WTC11 (cell line): ENCODE measurements at regions not wholly inside any gene's neighbourhood (a gene's known extent, or its start where the extent isn't known, plus 50 kb on each side); places are given as distances from the start of the nearest gene placed in this dataset.

ENCODE experiments used
- ATAC-seq: fragments of 200-7000 bp; cut with Tn5 transposase; 2 replicates; pipeline ENCODE4 v1.10.0; 2021; ENCODE audit warnings: mild to moderate bottlenecking, moderate library complexity
- CTCF ChIA-PET: fragments of 300-600 bp; sonication (Branson Sonifier 250); formaldehyde crosslinking; loops from one replicate; lab custom pipeline; 2021; ENCODE audit warnings: antibody characterized with exemption; lab: Charles Lee
- POLR2A ChIA-PET: fragments of 350-600 bp; sonication (Branson Sonifier 250); formaldehyde crosslinking; loops from one replicate; lab custom pipeline; 2021; ENCODE audit warnings: antibody characterized with exemption; lab: Charles Lee
- DNase-seq: peaks from one replicate; pipeline ENCODE4 v3.0.0; 2021; ENCODE audit warnings: low spot score
- H3K27ac Mint-ChIP-seq: 2 replicates; pipeline ENCODE4 v1.8.0; 2021; ENCODE audit warnings: mixed read lengths
- H3K27me3 Mint-ChIP-seq: 2 replicates; pipeline ENCODE4 v1.8.0; 2021; ENCODE audit warnings: low read depth, mild to moderate bottlenecking, moderate library complexity, mixed read lengths
- H3K36me3 Mint-ChIP-seq: 2 replicates; pipeline ENCODE4 v1.8.0; 2021; ENCODE audit warnings: mixed read lengths
- H3K4me1 Mint-ChIP-seq: 2 replicates; pipeline ENCODE4 v1.8.0; 2022; ENCODE audit warnings: mixed read lengths
- H3K4me3 Mint-ChIP-seq: 2 replicates; pipeline ENCODE4 v1.8.0; 2021; ENCODE audit warnings: mild to moderate bottlenecking, moderate library complexity, mixed read lengths
- H3K9me3 Mint-ChIP-seq: 2 replicates; pipeline ENCODE4 v1.8.0; 2021; ENCODE audit warnings: mixed read lengths
- EMX1 ChIP-seq: fragments of 250-450 bp; sonication (Bioruptor Pico); IDR thresholded peaks from 2 replicates; pipeline ENCODE4 v1.8.0; 2021; ENCODE audit warnings: mild to moderate bottlenecking
- ESRRA ChIP-seq: sonication (generic); formaldehyde crosslinking; IDR thresholded peaks from 2 replicates; pipeline ENCODE4 v1.8.1; 2022; ENCODE audit warnings: mild to moderate bottlenecking, missing genetic modification reagents, borderline replicate concordance
- ETV6 ChIP-seq: sonication (generic); formaldehyde crosslinking; IDR thresholded peaks from 2 replicates; pipeline ENCODE4 v1.8.1; 2022; ENCODE audit warnings: mild to moderate bottlenecking, missing genetic modification reagents
- GABPB1 ChIP-seq: sonication (generic); formaldehyde crosslinking; IDR thresholded peaks from 2 replicates; pipeline ENCODE4 v1.8.1; 2023; ENCODE audit warnings: mild to moderate bottlenecking, missing genetic modification reagents
- GTF2I ChIP-seq: fragments of 250-450 bp; sonication (Bioruptor Pico); conservative IDR thresholded peaks from 2 replicates; pipeline ENCODE4 v1.4.0; 2021; ENCODE audit warnings: mild to moderate bottlenecking
- NFE2L1 ChIP-seq: sonication (generic); formaldehyde crosslinking; IDR thresholded peaks from 2 replicates; pipeline ENCODE4 v1.8.1; 2023; ENCODE audit warnings: missing genetic modification reagents
- NR3C1 ChIP-seq: sonication (generic); formaldehyde crosslinking; conservative IDR thresholded peaks from 2 replicates; pipeline ENCODE4 v1.8.1; 2023; ENCODE audit warnings: low read depth, mild to moderate bottlenecking, missing genetic modification reagents
- SMAD4 ChIP-seq: sonication (generic); formaldehyde crosslinking; IDR thresholded peaks from 2 replicates; pipeline ENCODE4 v1.8.0; 2022; ENCODE audit warnings: mild to moderate bottlenecking, missing genetic modification reagents
- SP1 ChIP-seq: sonication (generic); formaldehyde crosslinking; conservative IDR thresholded peaks from 2 replicates; pipeline ENCODE4 v1.8.1; 2022; ENCODE audit warnings: missing genetic modification reagents
- TEAD1 ChIP-seq: sonication (generic); formaldehyde crosslinking; IDR thresholded peaks from 2 replicates; pipeline ENCODE4 v1.8.0; 2022; ENCODE audit warnings: mild to moderate bottlenecking, missing genetic modification reagents
- ZNF396 ChIP-seq: fragments of 250-450 bp; sonication (Bioruptor Pico); IDR thresholded peaks from 2 replicates; pipeline ENCODE4 v1.8.0; 2021; ENCODE audit warnings: mild to moderate bottlenecking, moderate library complexity, borderline replicate concordance
- TF ChIP-seq, protein P1 (sequence below): sonication (generic); formaldehyde crosslinking; conservative IDR thresholded peaks from 2 replicates; pipeline ENCODE4 v1.8.1; 2023; ENCODE audit warnings: mild to moderate bottlenecking, low read depth, missing genetic modification reagents, moderate library complexity
- TF ChIP-seq, protein P2 (sequence below): fragments of 250-450 bp; sonication (Bioruptor Pico); IDR thresholded peaks from 2 replicates; pipeline ENCODE4 v1.8.0; 2021; ENCODE audit warnings: mild to moderate bottlenecking
- TF ChIP-seq, protein P3 (sequence below): sonication (generic); formaldehyde crosslinking; IDR thresholded peaks from 2 replicates; pipeline ENCODE4 v1.8.1; 2023; ENCODE audit warnings: mild to moderate bottlenecking, missing genetic modification reagents
- TF ChIP-seq, protein P4 (sequence below): sonication (generic); formaldehyde crosslinking; IDR thresholded peaks from 2 replicates; pipeline ENCODE4 v1.8.0; 2022; ENCODE audit warnings: missing genetic modification reagents
- TF ChIP-seq, protein P5 (sequence below): sonication (generic); formaldehyde crosslinking; IDR thresholded peaks from 2 replicates; pipeline ENCODE4 v1.8.0; 2022; ENCODE audit warnings: mild to moderate bottlenecking, missing genetic modification reagents
- TF ChIP-seq, protein P6 (sequence below): sonication (generic); formaldehyde crosslinking; IDR thresholded peaks from 2 replicates; pipeline ENCODE4 v1.8.1; 2023; ENCODE audit warnings: mild to moderate bottlenecking, moderate library complexity, missing genetic modification reagents
- TF ChIP-seq, protein P7 (sequence below): sonication (generic); formaldehyde crosslinking; IDR thresholded peaks from 2 replicates; pipeline ENCODE4 v1.8.0; 2023; ENCODE audit warnings: mild to moderate bottlenecking, missing genetic modification reagents

DNA sequence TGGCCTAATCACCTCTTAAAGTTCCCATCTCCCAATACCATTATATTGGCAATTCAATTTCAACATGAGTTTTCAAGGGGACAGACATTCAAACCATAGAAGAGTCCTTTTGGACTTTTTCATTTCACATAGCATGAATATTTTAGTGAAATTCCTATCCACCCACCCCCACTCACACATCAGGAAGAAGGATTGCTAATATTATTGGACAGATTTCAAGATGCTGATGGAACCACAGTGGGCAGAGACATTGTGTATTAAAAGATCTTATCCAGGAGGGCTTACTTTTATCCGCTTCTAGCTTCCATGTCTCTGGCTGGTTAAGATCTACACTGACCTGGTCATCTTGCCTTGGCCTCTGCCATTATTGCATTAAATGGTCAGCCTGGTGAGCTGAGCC, 297.4 kb upstream of the ACVR2A start (continued):
- no peak for TF ChIP-seq EMX1 (CRISPR knock-in tag)
- no peak for TF ChIP-seq SP1
- TF ChIP-seq ESRRA (CRISPR knock-in tag), result no peak

DNA sequence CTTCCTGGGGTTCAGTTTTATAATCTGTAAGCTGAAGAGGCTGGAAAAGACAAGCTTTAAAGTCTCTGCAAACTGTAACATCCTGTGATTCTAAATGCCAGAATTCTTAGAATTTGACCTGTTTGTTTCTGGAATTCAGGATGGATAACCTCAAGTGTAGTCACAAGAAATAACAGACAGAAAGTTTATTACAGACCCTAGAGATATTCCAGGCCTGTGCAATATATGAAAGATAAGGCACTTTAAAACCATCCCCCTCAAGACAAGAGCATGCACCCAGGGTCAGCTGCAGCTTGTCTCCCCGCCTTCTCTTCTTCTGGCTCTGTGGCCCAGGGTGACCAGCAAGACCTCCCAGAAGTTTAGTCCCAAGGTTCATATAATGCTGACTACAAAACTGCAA, 298.7 kb upstream of the ACVR2A start:
- Mint-ChIP-seq H3K27ac (no peak overlapping the region), H3K9me3 (peaks cover 5% of the 10 kb centered on the region), H3K36me3 (no peaks in the 10 kb centered on the region), H3K27me3 (no peaks in the 10 kb centered on the region), H3K4me3 (no peak overlapping the region), H3K4me1 (no peaks in the 10 kb centered on the region)
- DNase-seq, result no peak
- ChIA-PET CTCF (no interaction called here), POLR2A (no interaction called here)
- TF ChIP-seq ETV6 (CRISPR knock-in tag) (no peak), NR3C1 (CRISPR knock-in tag) (no peak), NFE2L1 (CRISPR knock-in tag) (no peak), SMAD4 (no peak), GTF2I (CRISPR knock-in tag) (no peak), GABPB1 (CRISPR knock-in tag) (no peak)
- TF ChIP-seq, protein P1, sequence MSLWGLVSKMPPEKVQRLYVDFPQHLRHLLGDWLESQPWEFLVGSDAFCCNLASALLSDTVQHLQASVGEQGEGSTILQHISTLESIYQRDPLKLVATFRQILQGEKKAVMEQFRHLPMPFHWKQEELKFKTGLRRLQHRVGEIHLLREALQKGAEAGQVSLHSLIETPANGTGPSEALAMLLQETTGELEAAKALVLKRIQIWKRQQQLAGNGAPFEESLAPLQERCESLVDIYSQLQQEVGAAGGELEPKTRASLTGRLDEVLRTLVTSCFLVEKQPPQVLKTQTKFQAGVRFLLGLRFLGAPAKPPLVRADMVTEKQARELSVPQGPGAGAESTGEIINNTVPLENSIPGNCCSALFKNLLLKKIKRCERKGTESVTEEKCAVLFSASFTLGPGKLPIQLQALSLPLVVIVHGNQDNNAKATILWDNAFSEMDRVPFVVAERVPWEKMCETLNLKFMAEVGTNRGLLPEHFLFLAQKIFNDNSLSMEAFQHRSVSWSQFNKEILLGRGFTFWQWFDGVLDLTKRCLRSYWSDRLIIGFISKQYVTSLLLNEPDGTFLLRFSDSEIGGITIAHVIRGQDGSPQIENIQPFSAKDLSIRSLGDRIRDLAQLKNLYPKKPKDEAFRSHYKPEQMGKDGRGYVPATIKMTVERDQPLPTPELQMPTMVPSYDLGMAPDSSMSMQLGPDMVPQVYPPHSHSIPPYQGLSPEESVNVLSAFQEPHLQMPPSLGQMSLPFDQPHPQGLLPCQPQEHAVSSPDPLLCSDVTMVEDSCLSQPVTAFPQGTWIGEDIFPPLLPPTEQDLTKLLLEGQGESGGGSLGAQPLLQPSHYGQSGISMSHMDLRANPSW (CRISPR knock-in tag), result no peak
- TF ChIP-seq, protein P2, sequence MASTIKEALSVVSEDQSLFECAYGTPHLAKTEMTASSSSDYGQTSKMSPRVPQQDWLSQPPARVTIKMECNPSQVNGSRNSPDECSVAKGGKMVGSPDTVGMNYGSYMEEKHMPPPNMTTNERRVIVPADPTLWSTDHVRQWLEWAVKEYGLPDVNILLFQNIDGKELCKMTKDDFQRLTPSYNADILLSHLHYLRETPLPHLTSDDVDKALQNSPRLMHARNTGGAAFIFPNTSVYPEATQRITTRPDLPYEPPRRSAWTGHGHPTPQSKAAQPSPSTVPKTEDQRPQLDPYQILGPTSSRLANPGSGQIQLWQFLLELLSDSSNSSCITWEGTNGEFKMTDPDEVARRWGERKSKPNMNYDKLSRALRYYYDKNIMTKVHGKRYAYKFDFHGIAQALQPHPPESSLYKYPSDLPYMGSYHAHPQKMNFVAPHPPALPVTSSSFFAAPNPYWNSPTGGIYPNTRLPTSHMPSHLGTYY (CRISPR knock-in tag), result no peak
- TF ChIP-seq, protein P3, sequence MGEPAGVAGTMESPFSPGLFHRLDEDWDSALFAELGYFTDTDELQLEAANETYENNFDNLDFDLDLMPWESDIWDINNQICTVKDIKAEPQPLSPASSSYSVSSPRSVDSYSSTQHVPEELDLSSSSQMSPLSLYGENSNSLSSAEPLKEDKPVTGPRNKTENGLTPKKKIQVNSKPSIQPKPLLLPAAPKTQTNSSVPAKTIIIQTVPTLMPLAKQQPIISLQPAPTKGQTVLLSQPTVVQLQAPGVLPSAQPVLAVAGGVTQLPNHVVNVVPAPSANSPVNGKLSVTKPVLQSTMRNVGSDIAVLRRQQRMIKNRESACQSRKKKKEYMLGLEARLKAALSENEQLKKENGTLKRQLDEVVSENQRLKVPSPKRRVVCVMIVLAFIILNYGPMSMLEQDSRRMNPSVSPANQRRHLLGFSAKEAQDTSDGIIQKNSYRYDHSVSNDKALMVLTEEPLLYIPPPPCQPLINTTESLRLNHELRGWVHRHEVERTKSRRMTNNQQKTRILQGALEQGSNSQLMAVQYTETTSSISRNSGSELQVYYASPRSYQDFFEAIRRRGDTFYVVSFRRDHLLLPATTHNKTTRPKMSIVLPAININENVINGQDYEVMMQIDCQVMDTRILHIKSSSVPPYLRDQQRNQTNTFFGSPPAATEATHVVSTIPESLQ, result no peak
- TF ChIP-seq, protein P4, sequence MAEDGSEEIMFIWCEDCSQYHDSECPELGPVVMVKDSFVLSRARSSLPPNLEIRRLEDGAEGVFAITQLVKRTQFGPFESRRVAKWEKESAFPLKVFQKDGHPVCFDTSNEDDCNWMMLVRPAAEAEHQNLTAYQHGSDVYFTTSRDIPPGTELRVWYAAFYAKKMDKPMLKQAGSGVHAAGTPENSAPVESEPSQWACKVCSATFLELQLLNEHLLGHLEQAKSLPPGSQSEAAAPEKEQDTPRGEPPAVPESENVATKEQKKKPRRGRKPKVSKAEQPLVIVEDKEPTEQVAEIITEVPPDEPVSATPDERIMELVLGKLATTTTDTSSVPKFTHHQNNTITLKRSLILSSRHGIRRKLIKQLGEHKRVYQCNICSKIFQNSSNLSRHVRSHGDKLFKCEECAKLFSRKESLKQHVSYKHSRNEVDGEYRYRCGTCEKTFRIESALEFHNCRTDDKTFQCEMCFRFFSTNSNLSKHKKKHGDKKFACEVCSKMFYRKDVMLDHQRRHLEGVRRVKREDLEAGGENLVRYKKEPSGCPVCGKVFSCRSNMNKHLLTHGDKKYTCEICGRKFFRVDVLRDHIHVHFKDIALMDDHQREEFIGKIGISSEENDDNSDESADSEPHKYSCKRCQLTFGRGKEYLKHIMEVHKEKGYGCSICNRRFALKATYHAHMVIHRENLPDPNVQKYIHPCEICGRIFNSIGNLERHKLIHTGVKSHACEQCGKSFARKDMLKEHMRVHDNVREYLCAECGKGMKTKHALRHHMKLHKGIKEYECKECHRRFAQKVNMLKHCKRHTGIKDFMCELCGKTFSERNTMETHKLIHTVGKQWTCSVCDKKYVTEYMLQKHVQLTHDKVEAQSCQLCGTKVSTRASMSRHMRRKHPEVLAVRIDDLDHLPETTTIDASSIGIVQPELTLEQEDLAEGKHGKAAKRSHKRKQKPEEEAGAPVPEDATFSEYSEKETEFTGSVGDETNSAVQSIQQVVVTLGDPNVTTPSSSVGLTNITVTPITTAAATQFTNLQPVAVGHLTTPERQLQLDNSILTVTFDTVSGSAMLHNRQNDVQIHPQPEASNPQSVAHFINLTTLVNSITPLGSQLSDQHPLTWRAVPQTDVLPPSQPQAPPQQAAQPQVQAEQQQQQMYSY (CRISPR knock-in tag), result no peak
- ATAC-seq, result no peak

DNA sequence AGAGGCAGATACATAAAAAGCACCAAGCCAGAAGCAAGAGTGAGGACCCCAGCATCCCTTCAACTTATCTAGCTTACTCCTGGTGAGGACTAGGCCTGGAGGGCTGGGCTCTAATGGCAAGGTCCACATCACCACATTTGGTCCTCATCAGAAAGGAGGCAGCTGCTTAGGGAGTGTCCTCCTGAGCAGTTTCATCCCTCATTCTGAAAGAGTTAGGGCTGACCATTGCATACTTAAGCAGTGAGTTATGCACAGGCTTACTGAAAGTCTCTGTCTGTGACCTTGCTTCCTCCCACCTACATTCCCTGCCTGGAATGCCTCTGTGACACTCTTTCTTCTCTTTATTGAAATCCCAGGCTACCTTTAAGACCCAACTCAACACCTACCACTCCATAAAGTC, 301.8 kb upstream of the ACVR2A start:
- no peaks in the 10 kb centered on the region for H3K36me3 Mint-ChIP-seq
- no peaks in the 10 kb centered on the region; the same call in 1 of the 2 replicates for H3K9me3 Mint-ChIP-seq
- DNase-seq (no peak), ATAC-seq (no peak)
- no peak overlapping the region for H3K27ac Mint-ChIP-seq
- H3K27me3 Mint-ChIP-seq, result no peaks in the 10 kb centered on the region
- no peak overlapping the region for H3K4me3 Mint-ChIP-seq
- ChIA-PET CTCF (no interaction called here), POLR2A (no interaction called here)
- H3K4me1 Mint-ChIP-seq, result peaks cover 3% of the 10 kb centered on the region; the same call in 1 of the 2 replicates
- no peak for TF ChIP-seq TEAD1
- TF ChIP-seq, protein P5, sequence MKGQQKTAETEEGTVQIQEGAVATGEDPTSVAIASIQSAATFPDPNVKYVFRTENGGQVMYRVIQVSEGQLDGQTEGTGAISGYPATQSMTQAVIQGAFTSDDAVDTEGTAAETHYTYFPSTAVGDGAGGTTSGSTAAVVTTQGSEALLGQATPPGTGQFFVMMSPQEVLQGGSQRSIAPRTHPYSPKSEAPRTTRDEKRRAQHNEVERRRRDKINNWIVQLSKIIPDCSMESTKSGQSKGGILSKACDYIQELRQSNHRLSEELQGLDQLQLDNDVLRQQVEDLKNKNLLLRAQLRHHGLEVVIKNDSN, result no peak
- TF ChIP-seq, protein P6, sequence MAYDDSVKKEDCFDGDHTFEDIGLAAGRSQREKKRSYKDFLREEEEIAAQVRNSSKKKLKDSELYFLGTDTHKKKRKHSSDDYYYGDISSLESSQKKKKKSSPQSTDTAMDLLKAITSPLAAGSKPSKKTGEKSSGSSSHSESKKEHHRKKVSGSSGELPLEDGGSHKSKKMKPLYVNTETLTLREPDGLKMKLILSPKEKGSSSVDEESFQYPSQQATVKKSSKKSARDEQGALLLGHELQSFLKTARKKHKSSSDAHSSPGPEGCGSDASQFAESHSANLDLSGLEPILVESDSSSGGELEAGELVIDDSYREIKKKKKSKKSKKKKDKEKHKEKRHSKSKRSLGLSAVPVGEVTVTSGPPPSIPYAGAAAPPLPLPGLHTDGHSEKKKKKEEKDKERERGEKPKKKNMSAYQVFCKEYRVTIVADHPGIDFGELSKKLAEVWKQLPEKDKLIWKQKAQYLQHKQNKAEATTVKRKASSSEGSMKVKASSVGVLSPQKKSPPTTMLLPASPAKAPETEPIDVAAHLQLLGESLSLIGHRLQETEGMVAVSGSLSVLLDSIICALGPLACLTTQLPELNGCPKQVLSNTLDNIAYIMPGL, result no peak
- no peak for TF ChIP-seq ZNF396 (CRISPR knock-in tag)
- TF ChIP-seq, protein P7, sequence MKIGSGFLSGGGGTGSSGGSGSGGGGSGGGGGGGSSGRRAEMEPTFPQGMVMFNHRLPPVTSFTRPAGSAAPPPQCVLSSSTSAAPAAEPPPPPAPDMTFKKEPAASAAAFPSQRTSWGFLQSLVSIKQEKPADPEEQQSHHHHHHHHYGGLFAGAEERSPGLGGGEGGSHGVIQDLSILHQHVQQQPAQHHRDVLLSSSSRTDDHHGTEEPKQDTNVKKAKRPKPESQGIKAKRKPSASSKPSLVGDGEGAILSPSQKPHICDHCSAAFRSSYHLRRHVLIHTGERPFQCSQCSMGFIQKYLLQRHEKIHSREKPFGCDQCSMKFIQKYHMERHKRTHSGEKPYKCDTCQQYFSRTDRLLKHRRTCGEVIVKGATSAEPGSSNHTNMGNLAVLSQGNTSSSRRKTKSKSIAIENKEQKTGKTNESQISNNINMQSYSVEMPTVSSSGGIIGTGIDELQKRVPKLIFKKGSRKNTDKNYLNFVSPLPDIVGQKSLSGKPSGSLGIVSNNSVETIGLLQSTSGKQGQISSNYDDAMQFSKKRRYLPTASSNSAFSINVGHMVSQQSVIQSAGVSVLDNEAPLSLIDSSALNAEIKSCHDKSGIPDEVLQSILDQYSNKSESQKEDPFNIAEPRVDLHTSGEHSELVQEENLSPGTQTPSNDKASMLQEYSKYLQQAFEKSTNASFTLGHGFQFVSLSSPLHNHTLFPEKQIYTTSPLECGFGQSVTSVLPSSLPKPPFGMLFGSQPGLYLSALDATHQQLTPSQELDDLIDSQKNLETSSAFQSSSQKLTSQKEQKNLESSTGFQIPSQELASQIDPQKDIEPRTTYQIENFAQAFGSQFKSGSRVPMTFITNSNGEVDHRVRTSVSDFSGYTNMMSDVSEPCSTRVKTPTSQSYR (CRISPR knock-in tag), result no peak
